NCI-H82 treated with DMSO at 0.1 percent for 48 hours (cell line): ENCODE measurements at regions not wholly inside any gene's neighbourhood (a gene's known extent, or its start where the extent isn't known, plus 50 kb on each side); places are given as distances from the start of the nearest gene placed in this dataset.
"Not testable (repeated sequence)": the region's sequence is repeated elsewhere in the genome, so short reads cannot be mapped to it uniquely, and the experiment has no call there.

Experiments
- DNase-seq: peaks from one replicate; lab custom pipeline; 2025; ENCODE audit not compliant: unreplicated experiment; lab: John Stamatoyannopoulos, UW

- not testable (repeated sequence) for DNase-seq
Observed at GRCh38 chr1:78203410-78203982, 157.7 kb downstream of the GIPC2 start.

- DNase-seq = no peak
Observed at GRCh38 chr1:78210175-78210574, 164.4 kb downstream of the GIPC2 start.

- no peak for DNase-seq
Observed at GRCh38 chr1:78211483-78212092, 165.8 kb downstream of the GIPC2 start.

- no peak for DNase-seq
Observed at GRCh38 chr1:78214334-78214733, 168.6 kb downstream of the GIPC2 start.

- DNase-seq = no peak
Observed at GRCh38 chr1:78222225-78222959, 176.6 kb downstream of the GIPC2 start.

GRCh38 chr1:78222960-78223358 lies 177.2 kb downstream of the GIPC2 start:
- DNase-seq = no peak

- no peak for DNase-seq
Observed at GRCh38 chr1:78223417-78224215, 177.8 kb downstream of the GIPC2 start.

- DNase-seq = no peak
Observed at GRCh38 chr1:78224246-78224785, 178.6 kb downstream of the GIPC2 start.

GRCh38 chr1:78224861-78225552 lies 179.2 kb downstream of the GIPC2 start:
- no peak for DNase-seq

- DNase-seq = no peak
Observed at GRCh38 chr1:78226784-78227183, 181.0 kb downstream of the GIPC2 start.

- DNase-seq = no peak
Observed at GRCh38 chr1:78227705-78228635, 182.2 kb downstream of the GIPC2 start.

- DNase-seq = no peak
Observed at GRCh38 chr1:78229344-78229743, 183.6 kb downstream of the GIPC2 start.

GRCh38 chr1:78231477-78231876 lies 185.7 kb downstream of the GIPC2 start:
- no peak for DNase-seq

GRCh38 chr1:78231894-78232293 lies 186.1 kb downstream of the GIPC2 start:
- no peak for DNase-seq

GRCh38 chr1:78232630-78233029 lies 186.9 kb downstream of the GIPC2 start:
- DNase-seq = no peak

- DNase-seq = peak; percentile 21
Observed at GRCh38 chr1:78234496-78234895, 188.7 kb downstream of the GIPC2 start.

- no peak for DNase-seq
Observed at GRCh38 chr1:78236716-78237115, 190.9 kb downstream of the GIPC2 start.

- no peak for DNase-seq
Observed at GRCh38 chr1:78237364-78237916, 191.7 kb downstream of the GIPC2 start.

GRCh38 chr1:78240191-78240590 lies 194.4 kb downstream of the GIPC2 start:
- no peak for DNase-seq
